ELF-1 (cell line): ENCODE measurements at regions not wholly inside any gene's neighbourhood (a gene's known extent, or its start where the extent isn't known, plus 50 kb on each side); places are given as distances from the start of the nearest gene placed in this dataset.

ENCODE experiments used
- DNase-seq: peaks from one replicate; pipeline ENCODE4 v3.0.0-alpha.2; 2016; ENCODE audit warnings: low read depth, low spot score

- DNase-seq = no peak
Observed at GRCh38 chr1:117802531-117803257, 126.7 kb downstream of the GDAP2 start.

- no peak for DNase-seq
Observed at GRCh38 chr1:117803318-117803717, 126.1 kb downstream of the GDAP2 start.

GRCh38 chr1:117809764-117810163 is 119.7 kb downstream of the GDAP2 start:
- no peak for DNase-seq

GRCh38 chr1:117810553-117810952 is 118.9 kb downstream of the GDAP2 start:
- no peak for DNase-seq

GRCh38 chr1:117812869-117813511 is 116.4 kb downstream of the GDAP2 start:
- DNase-seq = no peak
